ENCODE measurements at regions not wholly inside any gene's neighbourhood (a gene's known extent, or its start where the extent isn't known, plus 50 kb on each side); places are given as distances from the start of the nearest gene placed in this dataset.

- no CpG with 5 or more reads among the region's 1 CpG for WGBS (ENCODE audit: insufficient coverage)
- H3K27me3 ChIP-seq (ENCODE audit: control insufficient read depth, insufficient read depth, low read length), result no peaks in the 10 kb centered on the region
- DNase-seq (ENCODE audit: low read depth in 4 of 6, low spot score in 6 of 6), result no peak
- H3K4me3 ChIP-seq (ENCODE audit: low read depth, low read length), result no peak overlapping the region
- no peak overlapping the region for H3K27ac ChIP-seq (ENCODE audit: low read depth, low read length)
- H3K9me3 ChIP-seq (ENCODE audit: control insufficient read depth, insufficient read depth, low read length), result peaks cover under 1% of the 10 kb centered on the region
- no peaks in the 10 kb centered on the region for H3K36me3 ChIP-seq (ENCODE audit: control insufficient read depth, insufficient read depth, low read length)
- no peaks in the 10 kb centered on the region for H3K4me1 ChIP-seq (ENCODE audit: control insufficient read depth, insufficient read depth, low read length)
These were observed 347.1 kb upstream of the NRP1 start for GRCh38 chr10:33681595-33681994.

GRCh38 chr10:33680036-33680435, 345.6 kb upstream of the NRP1 start:
- no peaks in the 10 kb centered on the region for H3K36me3 ChIP-seq (ENCODE audit: control insufficient read depth, insufficient read depth, low read length)
- no peak for DNase-seq (ENCODE audit: low read depth in 4 of 6, low spot score in 6 of 6)
- no peak overlapping the region for H3K4me3 ChIP-seq (ENCODE audit: low read depth, low read length)
- no peaks in the 10 kb centered on the region for H3K4me1 ChIP-seq (ENCODE audit: control insufficient read depth, insufficient read depth, low read length)
- 52% methylated on average over 3 of the region's 5 CpGs for WGBS (ENCODE audit: insufficient coverage)
- no peaks in the 10 kb centered on the region for H3K27me3 ChIP-seq (ENCODE audit: control insufficient read depth, insufficient read depth, low read length)
- no peak overlapping the region for H3K27ac ChIP-seq (ENCODE audit: low read depth, low read length)
- H3K9me3 ChIP-seq (ENCODE audit: control insufficient read depth, insufficient read depth, low read length), result peaks cover 1% of the 10 kb centered on the region

DNA sequence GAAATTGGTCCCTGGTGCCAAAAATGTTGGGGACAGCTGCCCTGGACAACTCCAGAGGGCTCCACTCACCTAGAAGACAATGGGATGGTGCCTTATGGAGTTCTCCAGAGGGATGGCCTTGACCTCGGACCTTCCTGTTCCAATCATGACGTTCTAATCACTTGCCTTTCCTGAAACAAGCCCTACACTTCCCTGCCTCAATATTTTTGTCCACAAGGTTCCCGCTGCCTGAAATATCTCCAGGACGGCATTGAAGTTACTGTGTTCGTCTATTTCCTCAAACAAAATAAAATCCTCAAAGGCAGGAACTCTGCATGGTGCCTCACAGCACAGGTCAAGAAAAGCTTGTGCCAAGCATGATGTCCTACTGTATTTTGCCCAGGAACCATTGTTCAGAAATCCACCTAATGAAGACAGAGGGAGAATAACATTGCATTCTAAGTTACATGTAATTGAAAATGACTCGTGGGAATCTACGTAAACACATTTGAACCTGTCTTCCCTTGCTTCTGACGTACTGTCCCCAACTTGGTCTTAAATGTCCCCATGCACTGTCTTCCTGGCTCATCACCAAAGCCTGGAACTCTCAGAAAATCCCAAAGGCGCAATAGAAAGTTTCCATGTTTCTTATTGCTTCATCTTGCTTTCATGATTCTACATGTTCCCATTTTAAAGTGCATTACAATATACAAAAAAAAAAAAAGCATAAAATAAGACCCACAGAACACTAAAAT, 342.3 kb upstream of the NRP1 start:
- no peaks in the 10 kb centered on the region for H3K27me3 ChIP-seq (ENCODE audit: control insufficient read depth, insufficient read depth, low read length)
- no peaks in the 10 kb centered on the region for H3K4me1 ChIP-seq (ENCODE audit: control insufficient read depth, insufficient read depth, low read length)
- no peak for DNase-seq (ENCODE audit: low read depth in 4 of 6, low spot score in 6 of 6)
- H3K9me3 ChIP-seq (ENCODE audit: control insufficient read depth, insufficient read depth, low read length), result peaks cover 1% of the 10 kb centered on the region
- no peaks in the 10 kb centered on the region for H3K36me3 ChIP-seq (ENCODE audit: control insufficient read depth, insufficient read depth, low read length)
- WGBS (ENCODE audit: insufficient coverage), result 95% methylated on average over 9 of the region's 9 CpGs
- no peak overlapping the region for H3K27ac ChIP-seq (ENCODE audit: low read depth, low read length)
- no peak overlapping the region for H3K4me3 ChIP-seq (ENCODE audit: low read depth, low read length)

DNA sequence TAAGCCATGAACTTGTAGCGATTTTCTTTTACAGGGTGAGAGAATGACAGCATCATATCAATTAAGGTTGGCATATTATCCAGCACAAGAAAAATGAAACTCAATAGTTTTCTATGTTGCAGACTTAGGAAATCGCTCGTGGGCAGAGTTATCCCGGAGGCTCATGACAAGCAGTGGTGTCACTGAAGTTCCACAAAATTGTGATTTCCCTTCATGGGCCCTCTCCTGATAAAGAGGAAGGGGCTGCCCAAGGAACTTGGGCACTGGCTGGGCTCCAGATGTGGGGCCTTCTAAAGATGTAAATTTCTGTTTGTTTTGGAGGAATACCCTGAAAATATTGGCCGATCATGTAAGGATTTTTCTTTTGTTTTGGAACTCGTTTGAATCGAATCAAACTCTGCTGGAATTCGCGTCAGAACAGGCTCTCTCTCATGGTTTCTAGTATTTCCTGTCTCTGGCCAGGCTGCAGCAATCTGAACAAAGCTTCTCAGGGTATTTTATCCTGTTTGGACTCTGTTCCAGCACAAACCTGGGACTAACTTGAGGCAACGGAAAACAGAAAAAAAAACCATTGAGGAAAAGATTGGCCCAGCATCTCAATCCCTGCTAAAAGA, 340.6 kb upstream of the NRP1 start:
- no peak overlapping the region for H3K4me3 ChIP-seq (ENCODE audit: low read depth, low read length)
- peak overlapping the region; percentile 55 for H3K27ac ChIP-seq (ENCODE audit: low read depth, low read length)
- DNase-seq (ENCODE audit: low read depth in 4 of 6, low spot score in 6 of 6), result peak in 1 of 6 donors; percentile 52
- H3K9me3 ChIP-seq (ENCODE audit: control insufficient read depth, insufficient read depth, low read length), result peaks cover 1% of the 10 kb centered on the region
- WGBS (ENCODE audit: insufficient coverage), result 58% methylated on average over 9 of the region's 10 CpGs
- no peaks in the 10 kb centered on the region for H3K4me1 ChIP-seq (ENCODE audit: control insufficient read depth, insufficient read depth, low read length)
- H3K27me3 ChIP-seq (ENCODE audit: control insufficient read depth, insufficient read depth, low read length), result no peaks in the 10 kb centered on the region
- no peaks in the 10 kb centered on the region for H3K36me3 ChIP-seq (ENCODE audit: control insufficient read depth, insufficient read depth, low read length)

GRCh38 chr10:33674491-33674890, 340.0 kb upstream of the NRP1 start:
- Histone ChIP-seq H3K9me3 (ENCODE audit: control insufficient read depth, insufficient read depth, low read length) (peaks cover 1% of the 10 kb centered on the region), H3K27me3 (ENCODE audit: control insufficient read depth, insufficient read depth, low read length) (no peaks in the 10 kb centered on the region), H3K27ac (ENCODE audit: low read depth, low read length) (no peak overlapping the region), H3K36me3 (ENCODE audit: control insufficient read depth, insufficient read depth, low read length) (no peaks in the 10 kb centered on the region), H3K4me3 (ENCODE audit: low read depth, low read length) (no peak overlapping the region), H3K4me1 (ENCODE audit: control insufficient read depth, insufficient read depth, low read length) (no peaks in the 10 kb centered on the region)
- DNase-seq (ENCODE audit: low read depth in 4 of 6, low spot score in 6 of 6), result no peak
- WGBS (ENCODE audit: insufficient coverage), result no CpG with 5 or more reads among the region's 2 CpGs

DNA sequence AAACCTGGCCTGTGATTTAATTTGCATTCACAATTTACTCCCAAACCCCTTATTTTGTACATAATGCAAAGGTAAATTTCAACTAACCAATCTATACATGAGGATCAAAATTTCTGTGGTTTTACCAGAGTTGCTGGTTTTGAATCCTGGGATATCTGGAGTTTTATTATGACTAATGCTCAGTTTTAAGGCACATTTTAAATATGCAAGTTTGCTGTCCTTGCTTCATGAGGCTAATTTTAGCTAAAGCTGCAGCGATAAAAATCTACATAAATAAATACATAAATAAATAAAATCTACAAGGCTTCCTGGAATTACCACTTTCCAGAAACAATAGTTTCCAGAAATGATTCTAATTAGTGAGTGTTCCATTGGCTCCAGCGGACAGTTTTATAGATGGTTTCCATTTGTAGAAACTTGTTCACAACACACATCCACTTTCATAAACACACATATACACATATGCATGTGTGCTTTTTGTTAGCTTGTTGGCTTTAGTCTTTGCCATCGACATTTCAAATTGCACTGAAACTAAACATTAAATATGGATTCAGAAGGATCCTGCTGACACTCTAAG, 339.5 kb upstream of the NRP1 start:
- WGBS (ENCODE audit: insufficient coverage), result no CpG with 5 or more reads among the region's 3 CpGs
- no peak overlapping the region for H3K27ac ChIP-seq (ENCODE audit: low read depth, low read length)

GRCh38 chr10:33669904-33670303, 335.4 kb upstream of the NRP1 start:
- H3K27ac ChIP-seq (ENCODE audit: low read depth, low read length), result no peak overlapping the region
- H3K9me3 ChIP-seq (ENCODE audit: control insufficient read depth, insufficient read depth, low read length), result no peaks in the 10 kb centered on the region
- H3K27me3 ChIP-seq (ENCODE audit: control insufficient read depth, insufficient read depth, low read length), result no peaks in the 10 kb centered on the region
- H3K4me3 ChIP-seq (ENCODE audit: low read depth, low read length), result no peak overlapping the region
- H3K36me3 ChIP-seq (ENCODE audit: control insufficient read depth, insufficient read depth, low read length), result no peaks in the 10 kb centered on the region
- DNase-seq (ENCODE audit: low read depth in 4 of 6, low spot score in 6 of 6), result no peak
- no peaks in the 10 kb centered on the region for H3K4me1 ChIP-seq (ENCODE audit: control insufficient read depth, insufficient read depth, low read length)
- WGBS (ENCODE audit: insufficient coverage), result 100% methylated on average over 1 of the region's 5 CpGs

More for the DNA sequence above, 339.5 kb upstream of the NRP1 start:
- H3K9me3 ChIP-seq (ENCODE audit: control insufficient read depth, insufficient read depth, low read length), result peaks cover 1% of the 10 kb centered on the region
- no peaks in the 10 kb centered on the region for H3K27me3 ChIP-seq (ENCODE audit: control insufficient read depth, insufficient read depth, low read length)
- H3K4me1 ChIP-seq (ENCODE audit: control insufficient read depth, insufficient read depth, low read length), result no peaks in the 10 kb centered on the region
- H3K4me3 ChIP-seq (ENCODE audit: low read depth, low read length), result no peak overlapping the region
- DNase-seq (ENCODE audit: low read depth in 4 of 6, low spot score in 6 of 6), result no peak
- no peaks in the 10 kb centered on the region for H3K36me3 ChIP-seq (ENCODE audit: control insufficient read depth, insufficient read depth, low read length)

- H3K36me3 ChIP-seq (ENCODE audit: control insufficient read depth, insufficient read depth, low read length), result no peaks in the 10 kb centered on the region
- H3K27ac ChIP-seq (ENCODE audit: low read depth, low read length), result no peak overlapping the region
- no peaks in the 10 kb centered on the region for H3K27me3 ChIP-seq (ENCODE audit: control insufficient read depth, insufficient read depth, low read length)
- H3K4me3 ChIP-seq (ENCODE audit: low read depth, low read length), result no peak overlapping the region
- H3K4me1 ChIP-seq (ENCODE audit: control insufficient read depth, insufficient read depth, low read length), result peaks cover 3% of the 10 kb centered on the region
- no peaks in the 10 kb centered on the region for H3K9me3 ChIP-seq (ENCODE audit: control insufficient read depth, insufficient read depth, low read length)
- no peak for DNase-seq (ENCODE audit: low read depth in 4 of 6, low spot score in 6 of 6)
- WGBS (ENCODE audit: insufficient coverage), result 96% methylated on average over 3 of the region's 5 CpGs
These were observed 332.4 kb upstream of the NRP1 start for GRCh38 chr10:33666686-33667480.

GRCh38 chr10:33665501-33665900, 331.0 kb upstream of the NRP1 start:
- no peaks in the 10 kb centered on the region for H3K36me3 ChIP-seq (ENCODE audit: control insufficient read depth, insufficient read depth, low read length)
- H3K27me3 ChIP-seq (ENCODE audit: control insufficient read depth, insufficient read depth, low read length), result no peaks in the 10 kb centered on the region
- H3K9me3 ChIP-seq (ENCODE audit: control insufficient read depth, insufficient read depth, low read length), result no peaks in the 10 kb centered on the region
- no peak overlapping the region for H3K27ac ChIP-seq (ENCODE audit: low read depth, low read length)
- no peak overlapping the region for H3K4me3 ChIP-seq (ENCODE audit: low read depth, low read length)
- peaks cover 6% of the 10 kb centered on the region for H3K4me1 ChIP-seq (ENCODE audit: control insufficient read depth, insufficient read depth, low read length)
- DNase-seq (ENCODE audit: low read depth in 4 of 6, low spot score in 6 of 6), result no peak
